GM21737 (cell line): ENCODE measurements at regions not wholly inside any gene's neighbourhood (a gene's known extent, or its start where the extent isn't known, plus 50 kb on each side); places are given as distances from the start of the nearest gene placed in this dataset.

ENCODE experiments used
- ATAC-seq: cut with Tn5 transposase; IDR thresholded peaks from one replicate; pipeline ENCODE4 v1.9.1; 2021; ENCODE audit warnings: mild to moderate bottlenecking, moderate library complexity; ENCODE audit not compliant: unreplicated experiment

DNA sequence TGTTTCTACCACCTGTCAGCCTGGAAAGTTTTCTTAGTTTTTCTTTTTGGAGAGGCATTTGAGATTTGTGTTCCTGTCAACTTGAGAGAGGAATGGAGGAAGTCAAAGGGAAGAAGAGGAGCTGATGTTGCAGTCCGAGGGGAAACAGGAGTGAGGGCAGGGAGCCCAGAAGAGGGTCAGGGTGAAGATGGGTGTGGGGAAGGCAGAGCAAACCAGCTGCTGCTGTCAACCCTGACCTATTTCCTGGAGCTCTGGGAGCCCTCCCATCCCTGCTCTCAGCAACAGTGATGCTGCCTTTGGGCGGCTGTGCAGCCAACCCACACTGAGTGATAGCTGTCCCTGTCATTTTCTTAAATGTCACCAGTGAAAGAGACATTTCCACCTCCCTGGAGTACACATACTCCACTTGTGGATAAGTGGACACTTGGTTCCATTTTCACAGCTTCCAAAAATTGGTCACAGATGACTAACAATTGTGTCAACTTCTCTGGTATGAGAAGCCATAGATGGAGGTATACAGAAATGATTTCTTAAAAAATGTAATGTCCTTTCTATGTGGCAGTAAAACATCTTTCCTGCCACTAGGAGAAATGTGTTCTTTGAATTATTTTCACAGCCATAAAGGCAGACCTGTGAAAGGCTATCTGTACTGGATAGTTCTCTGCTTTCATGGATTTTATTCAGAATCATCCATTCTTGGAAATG is 556.3 kb upstream of the TBL1XR1 start:
- no peak for ATAC-seq

- ATAC-seq = no peak
Measured at GRCh38 chr3:177754508-177754921, 557.2 kb upstream of the TBL1XR1 start.

GRCh38 chr3:177758126-177758525 is 560.8 kb upstream of the TBL1XR1 start:
- ATAC-seq = no peak

GRCh38 chr3:177760803-177761202 is 563.5 kb upstream of the TBL1XR1 start:
- ATAC-seq = no peak

- no peak for ATAC-seq
Measured at GRCh38 chr3:177764377-177764912, 567.2 kb upstream of the TBL1XR1 start.

- ATAC-seq = no peak
Measured at GRCh38 chr3:177764933-177765332, 567.7 kb upstream of the TBL1XR1 start.

GRCh38 chr3:177770383-177771230 is 573.3 kb upstream of the TBL1XR1 start:
- ATAC-seq = no peak

DNA sequence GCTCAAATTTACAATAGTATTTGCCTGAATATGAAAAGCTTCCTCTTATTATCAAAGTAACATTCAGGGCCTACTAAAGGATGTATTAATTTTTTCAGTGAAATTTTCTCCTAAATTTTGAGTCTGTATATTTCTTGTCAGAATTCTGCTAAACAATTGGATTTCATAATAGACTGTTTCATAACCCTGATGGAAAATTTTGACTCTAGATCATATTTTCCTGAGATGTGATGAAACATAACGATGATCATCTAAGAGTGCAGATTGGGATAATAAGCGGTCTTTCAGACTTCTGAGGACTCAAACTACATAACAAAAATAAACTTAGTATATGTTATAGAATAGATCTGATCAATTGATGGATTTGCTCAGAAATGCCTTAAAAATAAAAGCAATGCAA is 574.5 kb upstream of the TBL1XR1 start:
- ATAC-seq = no peak

- ATAC-seq = no peak
Measured at GRCh38 chr3:177772908-177773557, 575.8 kb upstream of the TBL1XR1 start.

GRCh38 chr3:177773717-177774116 is 576.4 kb upstream of the TBL1XR1 start:
- ATAC-seq = no peak

- no peak for ATAC-seq
Measured at GRCh38 chr3:177776661-177777101, 579.4 kb upstream of the TBL1XR1 start.

GRCh38 chr3:177777699-177778098 is 580.4 kb upstream of the TBL1XR1 start:
- peak; percentile 82 for ATAC-seq

DNA sequence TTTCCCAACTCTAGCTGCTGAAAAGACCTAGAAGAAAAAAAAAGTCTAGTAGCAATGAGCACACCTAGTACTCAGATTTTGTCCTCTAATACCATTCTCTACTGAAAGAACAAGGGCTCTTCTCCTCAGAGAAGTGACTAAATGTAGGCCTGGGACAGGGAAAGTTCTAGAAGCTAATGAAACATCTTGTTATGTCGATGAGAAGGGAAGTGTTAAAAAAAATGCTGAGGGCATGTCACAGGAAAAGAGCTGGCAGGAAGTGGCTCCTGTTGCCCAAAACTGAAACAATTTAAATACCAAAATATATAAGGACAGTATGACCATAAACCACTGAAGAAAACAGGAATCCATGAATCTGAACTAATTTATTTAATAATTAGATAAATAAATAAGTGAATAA is 581.4 kb upstream of the TBL1XR1 start:
- ATAC-seq = no peak

DNA sequence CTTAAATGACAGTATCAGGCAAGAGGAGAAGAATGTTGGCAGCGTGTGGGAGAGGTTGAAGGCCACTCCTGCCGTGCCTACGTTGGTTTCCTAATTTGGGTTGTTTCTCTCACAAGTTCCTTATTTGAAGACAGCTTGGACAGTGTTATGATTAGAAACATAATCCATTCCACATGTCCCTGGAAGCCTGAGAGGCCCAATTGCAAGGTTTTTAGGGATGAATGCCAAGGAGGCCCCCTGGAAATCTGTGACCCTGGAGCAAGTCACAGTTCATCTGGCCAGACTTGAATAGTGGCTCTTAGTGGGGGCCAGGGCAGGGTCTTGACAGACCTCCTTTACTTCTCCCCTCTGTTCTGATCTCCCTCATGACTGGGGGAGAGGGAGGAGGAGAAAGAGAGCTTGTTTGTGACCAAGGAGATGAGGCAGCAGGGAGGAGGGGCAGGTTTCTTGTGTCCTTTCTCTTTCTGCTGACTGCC is 584.4 kb upstream of the TBL1XR1 start:
- no peak for ATAC-seq

GRCh38 chr3:177783338-177783737 is 586.1 kb upstream of the TBL1XR1 start:
- ATAC-seq = no peak

DNA sequence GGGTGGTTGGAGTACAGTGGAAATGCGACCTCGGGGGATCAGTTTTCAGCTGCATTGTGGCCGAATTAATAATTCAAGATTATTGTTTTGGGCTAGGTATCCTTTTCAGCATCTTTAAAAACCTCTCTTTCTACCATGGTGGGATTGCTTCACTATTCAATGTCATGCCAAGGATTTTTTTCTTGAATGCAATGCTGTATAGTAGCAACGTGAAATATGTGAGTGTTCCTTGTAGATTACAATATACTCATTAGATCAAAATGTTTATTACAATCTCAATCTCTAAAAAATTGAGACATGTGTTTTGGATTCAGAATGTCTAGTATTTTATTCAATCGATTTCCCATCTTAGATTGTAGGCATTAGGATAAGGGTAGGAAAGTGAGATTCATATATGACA is 586.5 kb upstream of the TBL1XR1 start:
- ATAC-seq = no peak

- peak; percentile 67 for ATAC-seq
Measured at GRCh38 chr3:177787279-177788041, 590.2 kb upstream of the TBL1XR1 start.

- no peak for ATAC-seq
Measured at GRCh38 chr3:177789500-177789899, 592.2 kb upstream of the TBL1XR1 start.

GRCh38 chr3:177792311-177793030 is 595.2 kb upstream of the TBL1XR1 start:
- no peak for ATAC-seq

GRCh38 chr3:177793451-177793850 is 596.2 kb upstream of the TBL1XR1 start:
- no peak for ATAC-seq
